GM21825 (cell line): ENCODE measurements at regions not wholly inside any gene's neighbourhood (a gene's known extent, or its start where the extent isn't known, plus 50 kb on each side); places are given as distances from the start of the nearest gene placed in this dataset.
"Not testable (repeated sequence)": the region's sequence is repeated elsewhere in the genome, so short reads cannot be mapped to it uniquely, and the experiment has no call there.

ENCODE experiments used
- ATAC-seq: cut with Tn5 transposase; IDR thresholded peaks from one replicate; pipeline ENCODE4 v1.9.1; 2021; ENCODE audit warnings: mild to moderate bottlenecking, moderate library complexity; ENCODE audit not compliant: unreplicated experiment

GRCh38 chr15:23913081-23913480 lies 226.0 kb upstream of the NDN start:
- no peak for ATAC-seq

- ATAC-seq = no peak
Observed at GRCh38 chr15:23913635-23914034, 226.5 kb upstream of the NDN start.

GRCh38 chr15:23924686-23925085 lies 237.6 kb upstream of the NDN start:
- ATAC-seq = no peak

- ATAC-seq = no peak
Observed at GRCh38 chr15:23954931-23955330, 267.8 kb upstream of the NDN start.

- no peak for ATAC-seq
Observed at GRCh38 chr15:23983500-23984259, 296.6 kb upstream of the NDN start.

GRCh38 chr15:23994273-23994672 lies 307.2 kb upstream of the NDN start:
- ATAC-seq = no peak

- no peak for ATAC-seq
Observed at GRCh38 chr15:23998056-23998455, 311.0 kb upstream of the NDN start.

GRCh38 chr15:24008476-24008875 lies 321.4 kb upstream of the NDN start:
- no peak for ATAC-seq

GRCh38 chr15:24017470-24017869 lies 330.4 kb upstream of the NDN start:
- no peak for ATAC-seq

- ATAC-seq = no peak
Observed at GRCh38 chr15:24039683-24040082, 352.6 kb upstream of the NDN start.

GRCh38 chr15:24054547-24055245 lies 367.6 kb upstream of the NDN start:
- no peak for ATAC-seq

GRCh38 chr15:24067733-24068501 lies 380.8 kb upstream of the NDN start:
- ATAC-seq = no peak

GRCh38 chr15:24075420-24076089 lies 388.4 kb upstream of the NDN start:
- no peak for ATAC-seq

- no peak for ATAC-seq
Observed at GRCh38 chr15:24076090-24076784, 389.1 kb upstream of the NDN start.

- no peak for ATAC-seq
Observed at GRCh38 chr15:24078310-24079029, 391.4 kb upstream of the NDN start.

- ATAC-seq = not testable (repeated sequence)
Observed at GRCh38 chr15:24088941-24089340, 401.8 kb upstream of the NDN start.

GRCh38 chr15:24101503-24101902 lies 414.4 kb upstream of the NDN start:
- ATAC-seq = not testable (repeated sequence)

- ATAC-seq = not testable (repeated sequence)
Observed at GRCh38 chr15:24107524-24107923, 420.4 kb upstream of the NDN start.

GRCh38 chr15:24107948-24108347 lies 420.8 kb upstream of the NDN start:
- not testable (repeated sequence) for ATAC-seq

- not testable (repeated sequence) for ATAC-seq
Observed at GRCh38 chr15:24108349-24108748, 421.2 kb upstream of the NDN start.
